ENCODE measurements at regions not wholly inside any gene's neighbourhood (a gene's known extent, or its start where the extent isn't known, plus 50 kb on each side); places are given as distances from the start of the nearest gene placed in this dataset.

DNA sequence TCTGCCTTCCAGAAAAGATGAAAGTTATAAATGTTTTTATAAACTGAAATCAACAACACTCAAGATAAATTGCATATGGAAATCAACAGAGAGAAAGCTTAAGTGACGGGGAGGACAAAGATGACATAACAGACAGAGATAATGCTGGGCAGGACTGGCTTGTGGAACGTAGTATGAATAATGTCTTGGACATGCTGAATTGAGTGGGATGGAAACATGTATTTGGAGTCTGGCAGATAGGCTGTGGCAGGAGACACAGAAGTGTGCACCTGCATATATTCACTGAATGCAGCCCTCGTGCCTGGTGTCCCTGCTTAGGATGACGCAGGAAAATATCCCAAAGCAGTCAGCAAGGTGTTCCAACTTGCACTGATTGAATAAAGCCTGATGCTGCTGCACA lies 318.2 kb downstream of the CBLN2 start:
- TF ChIP-seq, protein P1, sequence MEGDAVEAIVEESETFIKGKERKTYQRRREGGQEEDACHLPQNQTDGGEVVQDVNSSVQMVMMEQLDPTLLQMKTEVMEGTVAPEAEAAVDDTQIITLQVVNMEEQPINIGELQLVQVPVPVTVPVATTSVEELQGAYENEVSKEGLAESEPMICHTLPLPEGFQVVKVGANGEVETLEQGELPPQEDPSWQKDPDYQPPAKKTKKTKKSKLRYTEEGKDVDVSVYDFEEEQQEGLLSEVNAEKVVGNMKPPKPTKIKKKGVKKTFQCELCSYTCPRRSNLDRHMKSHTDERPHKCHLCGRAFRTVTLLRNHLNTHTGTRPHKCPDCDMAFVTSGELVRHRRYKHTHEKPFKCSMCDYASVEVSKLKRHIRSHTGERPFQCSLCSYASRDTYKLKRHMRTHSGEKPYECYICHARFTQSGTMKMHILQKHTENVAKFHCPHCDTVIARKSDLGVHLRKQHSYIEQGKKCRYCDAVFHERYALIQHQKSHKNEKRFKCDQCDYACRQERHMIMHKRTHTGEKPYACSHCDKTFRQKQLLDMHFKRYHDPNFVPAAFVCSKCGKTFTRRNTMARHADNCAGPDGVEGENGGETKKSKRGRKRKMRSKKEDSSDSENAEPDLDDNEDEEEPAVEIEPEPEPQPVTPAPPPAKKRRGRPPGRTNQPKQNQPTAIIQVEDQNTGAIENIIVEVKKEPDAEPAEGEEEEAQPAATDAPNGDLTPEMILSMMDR (IDR thresholded peaks at IDR 0.05), result no peak
- TF ChIP-seq POLR2AphosphoS5 (IDR thresholded peaks at IDR 0.05) (no peak), POLR2A (IDR thresholded peaks at IDR 0.05) (no peak), EP300 (IDR thresholded peaks at IDR 0.05) (no peak)

Data from suprapubic skin (tissue), 4 donors.